ENCODE measurements at regions not wholly inside any gene's neighbourhood (a gene's known extent, or its start where the extent isn't known, plus 50 kb on each side); places are given as distances from the start of the nearest gene placed in this dataset.

- Histone ChIP-seq H3K36me3 (replicated peaks in 1 of 2; ENCODE audit: control insufficient read depth in 1 of 2, insufficient read depth in 2 of 2, low read length in 2 of 2) (no peaks in the 10 kb centered on the region), H4K20me1 (ENCODE audit: insufficient read depth, low read length) (no peaks in the 10 kb centered on the region), H3K79me2 (ENCODE audit: insufficient read depth, low read length) (no peaks in the 10 kb centered on the region), H3K27me3 (ENCODE audit: control insufficient read depth in 1 of 2, insufficient read depth in 2 of 2, low read length in 2 of 2) (no peaks in the 10 kb centered on the region), H3K4me1 (ENCODE audit: insufficient read depth, low read length) (no peaks in the 10 kb centered on the region), H3K9ac (ENCODE audit: insufficient read depth, low read depth, low read length) (no peak overlapping the region), H3K4me3 (replicated peaks in 1 of 3; ENCODE audit: insufficient read depth in 1 of 3, low read depth in 2 of 3, low read length in 3 of 3) (no peak overlapping the region), H3K27ac (ENCODE audit: extremely low read length, insufficient read depth, low read length) (no peak overlapping the region), H2AFZ (ENCODE audit: low read length) (no peak overlapping the region), H3K4me2 (ENCODE audit: low read depth, low read length) (no peak overlapping the region), H3K9me3 (ENCODE audit: low read length) (no peaks in the 10 kb centered on the region)
- intact Hi-C loops (cut with micrococcal nuclease; ENCODE audit: unreplicated experiment) (no loop called here), in situ Hi-C loops (cut with HindIII; ENCODE audit: extremely low pct_ligation_motif_present, low pct_unique_long_range_greater_than_20kb) (no loop called here)
- WGBS (ENCODE audit: low lambda C conversion rate), result 3% methylated on average over 2 of the region's 4 CpGs
- TF ChIP-seq IRF1 (CRISPR knock-in tag; IDR thresholded peaks at IDR 0.05; ENCODE audit: low read depth) (no peak), ARNT (IDR thresholded peaks at IDR 0.05) (no peak), SALL2 (CRISPR knock-in tag; IDR thresholded peaks at IDR 0.05) (no peak), NKX3-1 (CRISPR knock-in tag; IDR thresholded peaks at IDR 0.05) (no peak), ZNF776 (CRISPR knock-in tag; IDR thresholded peaks at IDR 0.05) (no peak), HDAC6 (IDR thresholded peaks at IDR 0.05; ENCODE audit: low read depth, low read length) (no peak), ZNF761 (CRISPR knock-in tag; conservative IDR thresholded peaks at IDR 0.05) (no peak), ZNF446 (CRISPR knock-in tag; IDR thresholded peaks at IDR 0.05) (no peak), CREM (IDR thresholded peaks at IDR 0.05) (no peak), CREM (CRISPR knock-in tag; IDR thresholded peaks at IDR 0.05) (no peak), TCF7L2 (IDR thresholded peaks at IDR 0.05; ENCODE audit: low read depth, low read length) (no peak), SOX5 (CRISPR knock-in tag; IDR thresholded peaks at IDR 0.05; ENCODE audit: borderline replicate concordance) (no peak), RFX3 (CRISPR knock-in tag; IDR thresholded peaks at IDR 0.05) (no peak), ZFP37 (CRISPR knock-in tag; IDR thresholded peaks at IDR 0.05; ENCODE audit: borderline replicate concordance) (no peak), MTF2 (CRISPR knock-in tag; IDR thresholded peaks at IDR 0.05; ENCODE audit: borderline replicate concordance) (no peak), ZNF296 (CRISPR knock-in tag; conservative IDR thresholded peaks at IDR 0.05) (no peak)
- TF ChIP-seq, protein P1, sequence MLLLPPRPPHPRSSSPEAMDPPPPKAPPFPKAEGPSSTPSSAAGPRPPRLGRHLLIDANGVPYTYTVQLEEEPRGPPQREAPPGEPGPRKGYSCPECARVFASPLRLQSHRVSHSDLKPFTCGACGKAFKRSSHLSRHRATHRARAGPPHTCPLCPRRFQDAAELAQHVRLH (CRISPR knock-in tag; IDR thresholded peaks at IDR 0.05; ENCODE audit: borderline replicate concordance, low read depth), result no peak
- FAIRE-seq, result no peak
- ATAC-seq, result no peak
- no TSS peak for BruUV-seq (replicated peaks)
- CTCF ChIA-PET (ENCODE audit: low intra/inter-chr PET ratio, low total read pairs), result no interaction called here
- no peak for DNase-seq (ENCODE audit: low spot score)
- POLR2A ChIA-PET, result no interaction called here
Measured at GRCh38 chr18:66129248-66129647, 378.4 kb downstream of the CDH7 start.
